RWPE1 (cell line): ENCODE measurements at regions not wholly inside any gene's neighbourhood (a gene's known extent, or its start where the extent isn't known, plus 50 kb on each side); places are given as distances from the start of the nearest gene placed in this dataset.

Source experiments
- CTCF ChIA-PET: fragments of 350-600 bp; sonication (Branson Sonifier 250); formaldehyde crosslinking; extraction: SDS; loops from one replicate; lab custom pipeline; 2021; lab: Yijun Ruan, JAX
- POLR2A ChIA-PET: fragments of 400-600 bp; formaldehyde crosslinking; extraction: SDS; loops from one replicate; lab custom pipeline; 2020; ENCODE audit warnings: antibody characterized with exemption; ENCODE audit not compliant: low non-redundant PET; lab: Yijun Ruan, JAX
- DNase-seq: peaks from one replicate; pipeline ENCODE4 v3.0.0; 2012; ENCODE audit warnings: low spot score
- H3K27ac ChIP-seq: fragments of 450-650 bp; 2 replicates; pipeline ENCODE4 v1.5.1; 2017
- TF ChIP-seq, protein P1 (sequence below): fragments of 450-650 bp; conservative IDR thresholded peaks from 2 replicates; pipeline ENCODE4 v1.5.1; 2017; ENCODE audit warnings: low read depth, mild to moderate bottlenecking

DNA sequence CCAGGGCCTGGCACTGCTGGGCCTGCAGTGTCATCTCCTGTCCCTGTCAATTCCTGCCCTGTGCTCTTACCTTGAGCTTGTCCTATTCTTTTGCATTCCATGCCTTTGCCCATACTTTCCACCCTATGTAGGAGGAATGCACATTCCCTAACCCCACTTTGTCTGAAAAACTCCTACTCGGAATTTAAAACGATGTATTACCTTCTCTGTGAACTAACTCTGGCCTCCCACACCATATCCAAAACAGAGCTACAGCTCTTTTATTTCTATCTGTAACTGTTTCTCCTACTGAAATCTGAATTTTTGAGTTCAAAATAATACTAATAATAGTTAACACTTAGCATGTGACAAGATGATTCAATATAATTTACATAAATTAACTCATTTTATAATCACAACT lies 353.7 kb downstream of the FRK start:
- TF ChIP-seq, protein P1, sequence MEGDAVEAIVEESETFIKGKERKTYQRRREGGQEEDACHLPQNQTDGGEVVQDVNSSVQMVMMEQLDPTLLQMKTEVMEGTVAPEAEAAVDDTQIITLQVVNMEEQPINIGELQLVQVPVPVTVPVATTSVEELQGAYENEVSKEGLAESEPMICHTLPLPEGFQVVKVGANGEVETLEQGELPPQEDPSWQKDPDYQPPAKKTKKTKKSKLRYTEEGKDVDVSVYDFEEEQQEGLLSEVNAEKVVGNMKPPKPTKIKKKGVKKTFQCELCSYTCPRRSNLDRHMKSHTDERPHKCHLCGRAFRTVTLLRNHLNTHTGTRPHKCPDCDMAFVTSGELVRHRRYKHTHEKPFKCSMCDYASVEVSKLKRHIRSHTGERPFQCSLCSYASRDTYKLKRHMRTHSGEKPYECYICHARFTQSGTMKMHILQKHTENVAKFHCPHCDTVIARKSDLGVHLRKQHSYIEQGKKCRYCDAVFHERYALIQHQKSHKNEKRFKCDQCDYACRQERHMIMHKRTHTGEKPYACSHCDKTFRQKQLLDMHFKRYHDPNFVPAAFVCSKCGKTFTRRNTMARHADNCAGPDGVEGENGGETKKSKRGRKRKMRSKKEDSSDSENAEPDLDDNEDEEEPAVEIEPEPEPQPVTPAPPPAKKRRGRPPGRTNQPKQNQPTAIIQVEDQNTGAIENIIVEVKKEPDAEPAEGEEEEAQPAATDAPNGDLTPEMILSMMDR: no peak
- DNase-seq: no peak
- ChIA-PET POLR2A (no interaction called here), CTCF (no interaction called here)
- H3K27ac ChIP-seq: no peak overlapping the region

DNA sequence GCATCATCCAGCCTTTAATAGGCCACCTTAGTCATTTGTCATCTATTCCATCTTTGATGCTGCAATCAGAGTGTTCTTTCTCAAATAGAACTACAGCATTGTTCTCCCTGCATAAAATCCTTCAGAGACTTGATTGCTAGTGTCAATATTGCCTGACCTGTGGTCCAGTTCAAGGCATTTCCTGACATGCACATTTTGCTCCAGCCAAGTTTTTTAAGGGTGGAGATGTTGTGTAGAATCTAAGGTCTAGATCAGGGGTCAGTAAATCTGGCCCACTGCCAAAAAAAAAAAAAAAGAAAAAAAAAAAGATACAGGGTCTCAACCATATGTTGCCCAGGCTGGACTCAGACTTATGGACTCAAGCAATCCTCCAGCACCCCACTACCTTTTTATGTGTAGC lies 354.4 kb downstream of the FRK start:
- no peak overlapping the region for H3K27ac ChIP-seq
- TF ChIP-seq, protein P1: no peak
- CTCF ChIA-PET: no interaction called here
- no peak for DNase-seq
- POLR2A ChIA-PET: no interaction called here

DNA sequence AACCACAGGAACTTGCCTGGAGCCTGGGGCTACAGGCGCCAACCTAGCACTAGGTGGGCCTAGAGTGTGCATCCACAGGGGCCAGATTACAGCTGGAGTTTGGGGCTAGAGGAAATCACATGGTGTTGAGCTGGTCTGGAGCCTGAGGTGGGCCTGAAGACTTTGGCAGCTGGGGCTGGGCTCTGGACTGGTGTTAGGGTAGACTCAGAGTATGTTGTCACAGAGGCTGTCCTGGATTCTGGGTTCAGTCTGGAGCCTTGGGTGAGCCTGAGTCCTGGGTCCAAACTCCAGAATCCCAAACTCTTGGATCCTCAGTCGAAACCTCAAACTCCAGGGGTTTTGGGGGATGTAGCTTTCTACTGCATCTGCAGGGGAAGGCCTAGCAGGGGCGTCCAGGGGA lies 356.7 kb downstream of the FRK start:
- DNase-seq: no peak
- CTCF ChIA-PET: no interaction called here
- no peak overlapping the region for H3K27ac ChIP-seq
- POLR2A ChIA-PET: no interaction called here
- TF ChIP-seq, protein P1: no peak

DNA sequence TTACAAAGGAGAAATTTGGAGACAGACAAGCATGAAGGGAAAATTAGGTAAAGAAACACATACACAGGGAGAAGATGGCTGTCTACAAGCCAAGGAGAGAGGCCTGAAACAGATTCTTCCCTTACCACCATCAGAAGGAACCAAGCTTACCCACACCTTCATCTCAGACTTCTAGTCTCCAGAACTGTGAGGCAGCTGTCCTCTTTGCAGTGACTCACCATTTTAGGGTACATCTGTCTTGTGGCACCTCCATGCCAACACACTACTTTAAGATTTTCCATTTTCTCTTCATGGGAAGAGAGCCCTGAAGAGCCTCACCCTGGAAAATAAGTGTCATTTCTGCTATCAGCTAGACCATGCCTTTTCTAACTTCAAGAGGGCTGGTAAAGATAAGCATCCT lies 369.3 kb downstream of the FRK start:
- TF ChIP-seq, protein P1: no peak
- ChIA-PET POLR2A (no interaction called here), CTCF (interaction anchor here (0.6 kb wide), 2 partner anchors 54 to 1421 kb away, joined by 3 to 5 read pairs; no protein-coding TSS in a partner anchor)
- no peak for DNase-seq
- H3K27ac ChIP-seq: no peak overlapping the region

DNA sequence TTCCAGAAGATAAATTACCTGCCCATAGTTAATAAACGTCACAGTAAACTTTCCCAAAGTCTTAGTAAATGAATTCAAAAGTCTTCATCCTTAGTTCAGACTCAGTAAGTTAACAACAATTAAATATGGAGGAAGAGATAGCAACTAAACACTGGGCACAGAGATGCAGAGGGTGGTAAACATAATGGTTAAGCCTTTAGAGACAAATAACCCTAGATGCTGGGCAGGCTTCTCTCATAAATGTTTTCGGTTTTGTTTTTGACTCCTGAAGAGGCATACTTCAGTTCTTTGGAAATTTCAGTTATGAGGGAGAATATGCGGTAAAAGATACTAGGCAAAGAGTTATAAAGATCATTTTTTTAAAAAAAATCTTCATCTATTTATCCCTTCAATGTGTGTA lies 369.8 kb downstream of the FRK start:
- no peak for DNase-seq
- TF ChIP-seq, protein P1: no peak
- H3K27ac ChIP-seq: no peak overlapping the region
- CTCF ChIA-PET: no interaction called here
- POLR2A ChIA-PET: no interaction called here

DNA sequence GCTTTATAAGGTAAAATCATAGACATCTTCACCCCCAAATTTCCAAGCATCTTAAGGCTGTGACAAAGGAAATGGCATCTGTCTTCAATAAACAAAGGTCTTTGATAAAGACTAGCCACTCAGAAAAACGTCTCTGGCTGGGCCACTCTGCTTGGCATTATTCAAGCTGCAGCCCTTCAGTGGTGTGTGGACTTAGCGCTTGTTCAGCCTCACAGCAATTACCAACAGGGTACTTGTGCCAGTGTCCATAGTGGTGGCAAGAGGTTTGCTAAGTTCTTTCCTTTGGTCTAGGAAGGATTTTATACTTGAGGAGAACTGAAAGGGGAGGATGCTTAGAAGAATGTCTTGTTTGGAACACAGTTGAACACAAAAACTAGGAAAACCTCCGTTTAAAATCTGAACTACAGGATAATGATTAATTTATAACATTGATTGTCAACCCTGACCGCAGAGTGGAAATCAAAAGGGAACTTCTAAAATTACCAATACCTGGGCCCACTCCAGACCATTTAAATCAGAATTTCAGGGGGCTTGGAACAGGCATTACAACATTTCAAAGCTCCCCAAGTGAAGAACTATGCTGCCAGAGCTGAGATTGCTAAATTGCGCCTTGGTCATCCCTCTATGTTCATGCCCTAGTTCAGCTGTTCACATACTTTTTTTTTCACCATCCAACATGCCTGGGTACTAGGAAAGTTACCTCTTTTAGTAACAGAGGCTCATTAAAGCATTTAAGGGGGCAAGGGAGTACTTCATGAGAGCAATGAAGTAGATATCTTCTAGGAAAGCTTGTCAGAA lies 378.5 kb downstream of the FRK start:
- CTCF ChIA-PET: interaction anchor here (0.7 kb wide), 1 partner anchor 148 kb away, joined by 5 read pairs; no protein-coding TSS in a partner anchor
- POLR2A ChIA-PET: no interaction called here

More for the DNA sequence above, 378.5 kb downstream of the FRK start:
- no peak for DNase-seq
- no peak overlapping the region for H3K27ac ChIP-seq
- TF ChIP-seq, protein P1: no peak
